A549 (cell line): ENCODE measurements at regions not wholly inside any gene's neighbourhood (a gene's known extent, or its start where the extent isn't known, plus 50 kb on each side); places are given as distances from the start of the nearest gene placed in this dataset.
"Not testable (repeated sequence)": the region's sequence is repeated elsewhere in the genome, so short reads cannot be mapped to it uniquely, and the experiment has no call there.

ENCODE experiments used
- BHLHE40 ChIP-seq: IDR thresholded peaks from 2 replicates; pipeline ENCODE4 v1.6.1; 2012; ENCODE audit warnings: low read depth, low read length, inconsistent platforms
- JUN ChIP-seq, 2 experiments: fragments of >200 bp; sonication (Bioruptor Twin); formaldehyde crosslinking; IDR thresholded peaks; 2 replicates in 1 of 2; 3 replicates in 1 of 2; pipeline ENCODE4 v1.6.1; 2016 to 2017
- POLR2AphosphoS2 ChIP-seq: conservative IDR thresholded peaks from 2 replicates; pipeline ENCODE4 v1.6.1; 2012; ENCODE audit warnings: low read length, improper control_type of control experiment, inconsistent platforms
- RFX5 ChIP-seq: fragments of 450-650 bp; IDR thresholded peaks from 2 replicates; pipeline ENCODE4 v1.7.1; 2014; ENCODE audit warnings: antibody characterized with exemption, mild to moderate bottlenecking, moderate library complexity
- SREBF2 ChIP-seq: fragments of 450-650 bp; IDR thresholded peaks from 2 replicates; pipeline ENCODE4 v1.6.1; 2014; ENCODE audit warnings: mild to moderate bottlenecking, moderate library complexity
- ZFP36 ChIP-seq: fragments of 450-650 bp; IDR thresholded peaks from 2 replicates; pipeline ENCODE4 v1.6.1; 2014; ENCODE audit warnings: borderline replicate concordance; ENCODE audit not compliant: partially characterized antibody
- TF ChIP-seq, protein P1 (sequence below): fragments of >200 bp; sonication (Bioruptor Twin); formaldehyde crosslinking; IDR thresholded peaks from 3 replicates; pipeline ENCODE4 v1.5.1; 2016
- TF ChIP-seq, protein P2 (sequence below): IDR thresholded peaks from 2 replicates; pipeline ENCODE4 v1.6.1; 2012
- TF ChIP-seq, protein P3 (sequence below): fragments of 200-600 bp; sonication (generic); IDR thresholded peaks from 2 replicates; pipeline ENCODE4 v1.6.1; 2016; ENCODE audit warnings: antibody characterized with exemption, mild to moderate bottlenecking, moderate library complexity

DNA sequence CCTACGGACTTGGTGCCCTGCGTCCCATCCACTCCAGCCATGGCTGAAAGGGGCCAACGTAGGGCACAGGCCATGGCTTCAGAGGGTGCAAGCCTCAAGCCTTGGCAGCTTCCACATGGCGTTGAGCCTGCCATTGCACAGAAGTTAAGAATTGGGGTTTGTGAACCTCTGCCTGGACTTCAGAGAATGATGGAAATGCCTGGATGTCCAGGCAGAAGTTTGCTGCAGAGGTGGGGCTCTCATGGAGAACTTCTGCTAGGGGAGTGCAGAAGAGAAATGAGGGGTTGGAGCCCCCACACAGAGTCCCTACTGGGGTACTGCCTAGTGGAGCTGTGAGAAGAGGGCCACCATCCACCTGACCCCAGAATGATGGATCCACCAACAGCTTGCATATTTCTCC is 462.9 kb upstream of the PCDH20 start:
- TF ChIP-seq, protein P1, sequence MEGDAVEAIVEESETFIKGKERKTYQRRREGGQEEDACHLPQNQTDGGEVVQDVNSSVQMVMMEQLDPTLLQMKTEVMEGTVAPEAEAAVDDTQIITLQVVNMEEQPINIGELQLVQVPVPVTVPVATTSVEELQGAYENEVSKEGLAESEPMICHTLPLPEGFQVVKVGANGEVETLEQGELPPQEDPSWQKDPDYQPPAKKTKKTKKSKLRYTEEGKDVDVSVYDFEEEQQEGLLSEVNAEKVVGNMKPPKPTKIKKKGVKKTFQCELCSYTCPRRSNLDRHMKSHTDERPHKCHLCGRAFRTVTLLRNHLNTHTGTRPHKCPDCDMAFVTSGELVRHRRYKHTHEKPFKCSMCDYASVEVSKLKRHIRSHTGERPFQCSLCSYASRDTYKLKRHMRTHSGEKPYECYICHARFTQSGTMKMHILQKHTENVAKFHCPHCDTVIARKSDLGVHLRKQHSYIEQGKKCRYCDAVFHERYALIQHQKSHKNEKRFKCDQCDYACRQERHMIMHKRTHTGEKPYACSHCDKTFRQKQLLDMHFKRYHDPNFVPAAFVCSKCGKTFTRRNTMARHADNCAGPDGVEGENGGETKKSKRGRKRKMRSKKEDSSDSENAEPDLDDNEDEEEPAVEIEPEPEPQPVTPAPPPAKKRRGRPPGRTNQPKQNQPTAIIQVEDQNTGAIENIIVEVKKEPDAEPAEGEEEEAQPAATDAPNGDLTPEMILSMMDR = not testable (repeated sequence)
- not testable (repeated sequence) for TF ChIP-seq POLR2AphosphoS2; RFX5; JUN (IDR thresholded peaks at IDR 0.05); BHLHE40; ZFP36; SREBF2
- TF ChIP-seq, protein P2, sequence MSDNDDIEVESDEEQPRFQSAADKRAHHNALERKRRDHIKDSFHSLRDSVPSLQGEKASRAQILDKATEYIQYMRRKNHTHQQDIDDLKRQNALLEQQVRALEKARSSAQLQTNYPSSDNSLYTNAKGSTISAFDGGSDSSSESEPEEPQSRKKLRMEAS = not testable (repeated sequence)
- TF ChIP-seq, protein P3, sequence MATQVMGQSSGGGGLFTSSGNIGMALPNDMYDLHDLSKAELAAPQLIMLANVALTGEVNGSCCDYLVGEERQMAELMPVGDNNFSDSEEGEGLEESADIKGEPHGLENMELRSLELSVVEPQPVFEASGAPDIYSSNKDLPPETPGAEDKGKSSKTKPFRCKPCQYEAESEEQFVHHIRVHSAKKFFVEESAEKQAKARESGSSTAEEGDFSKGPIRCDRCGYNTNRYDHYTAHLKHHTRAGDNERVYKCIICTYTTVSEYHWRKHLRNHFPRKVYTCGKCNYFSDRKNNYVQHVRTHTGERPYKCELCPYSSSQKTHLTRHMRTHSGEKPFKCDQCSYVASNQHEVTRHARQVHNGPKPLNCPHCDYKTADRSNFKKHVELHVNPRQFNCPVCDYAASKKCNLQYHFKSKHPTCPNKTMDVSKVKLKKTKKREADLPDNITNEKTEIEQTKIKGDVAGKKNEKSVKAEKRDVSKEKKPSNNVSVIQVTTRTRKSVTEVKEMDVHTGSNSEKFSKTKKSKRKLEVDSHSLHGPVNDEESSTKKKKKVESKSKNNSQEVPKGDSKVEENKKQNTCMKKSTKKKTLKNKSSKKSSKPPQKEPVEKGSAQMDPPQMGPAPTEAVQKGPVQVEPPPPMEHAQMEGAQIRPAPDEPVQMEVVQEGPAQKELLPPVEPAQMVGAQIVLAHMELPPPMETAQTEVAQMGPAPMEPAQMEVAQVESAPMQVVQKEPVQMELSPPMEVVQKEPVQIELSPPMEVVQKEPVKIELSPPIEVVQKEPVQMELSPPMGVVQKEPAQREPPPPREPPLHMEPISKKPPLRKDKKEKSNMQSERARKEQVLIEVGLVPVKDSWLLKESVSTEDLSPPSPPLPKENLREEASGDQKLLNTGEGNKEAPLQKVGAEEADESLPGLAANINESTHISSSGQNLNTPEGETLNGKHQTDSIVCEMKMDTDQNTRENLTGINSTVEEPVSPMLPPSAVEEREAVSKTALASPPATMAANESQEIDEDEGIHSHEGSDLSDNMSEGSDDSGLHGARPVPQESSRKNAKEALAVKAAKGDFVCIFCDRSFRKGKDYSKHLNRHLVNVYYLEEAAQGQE = not testable (repeated sequence)
